ENCODE measurements at regions not wholly inside any gene's neighbourhood (a gene's known extent, or its start where the extent isn't known, plus 50 kb on each side); places are given as distances from the start of the nearest gene placed in this dataset.

DNA sequence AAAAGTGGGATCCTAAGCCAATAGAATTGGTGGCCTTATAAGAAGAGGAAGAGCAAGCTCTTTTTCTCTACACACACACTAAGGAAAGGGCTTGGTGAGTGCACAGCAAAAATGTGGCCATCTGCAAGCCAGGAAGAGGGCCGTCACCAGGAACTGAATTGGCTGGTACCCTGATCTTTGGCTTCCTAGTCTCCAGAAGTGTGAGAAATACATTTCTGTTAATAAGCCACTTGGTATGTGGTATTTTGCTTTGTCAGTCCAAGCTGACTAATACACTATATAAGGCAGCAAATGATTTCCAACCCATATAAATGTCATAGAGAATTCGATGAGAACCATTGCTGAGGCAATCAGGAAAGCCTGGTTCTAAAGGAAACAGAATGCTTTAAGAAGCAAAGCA lies 816.3 kb upstream of the SEMA6D start:
- TF ChIP-seq, protein P1, sequence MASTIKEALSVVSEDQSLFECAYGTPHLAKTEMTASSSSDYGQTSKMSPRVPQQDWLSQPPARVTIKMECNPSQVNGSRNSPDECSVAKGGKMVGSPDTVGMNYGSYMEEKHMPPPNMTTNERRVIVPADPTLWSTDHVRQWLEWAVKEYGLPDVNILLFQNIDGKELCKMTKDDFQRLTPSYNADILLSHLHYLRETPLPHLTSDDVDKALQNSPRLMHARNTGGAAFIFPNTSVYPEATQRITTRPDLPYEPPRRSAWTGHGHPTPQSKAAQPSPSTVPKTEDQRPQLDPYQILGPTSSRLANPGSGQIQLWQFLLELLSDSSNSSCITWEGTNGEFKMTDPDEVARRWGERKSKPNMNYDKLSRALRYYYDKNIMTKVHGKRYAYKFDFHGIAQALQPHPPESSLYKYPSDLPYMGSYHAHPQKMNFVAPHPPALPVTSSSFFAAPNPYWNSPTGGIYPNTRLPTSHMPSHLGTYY (CRISPR knock-in tag; IDR thresholded peaks at IDR 0.05): no peak
- TF ChIP-seq CBFB (CRISPR knock-in tag; IDR thresholded peaks at IDR 0.05; ENCODE audit: low read depth) (no peak), RORB (CRISPR knock-in tag; IDR thresholded peaks at IDR 0.05) (no peak), TCF7 (CRISPR knock-in tag; IDR thresholded peaks at IDR 0.05; ENCODE audit: low read depth) (no peak), CREB1 (CRISPR knock-in tag; IDR thresholded peaks at IDR 0.05) (no peak), ZNF263 (CRISPR knock-in tag; IDR thresholded peaks at IDR 0.05; ENCODE audit: low read depth) (no peak), NR2C2 (CRISPR knock-in tag; IDR thresholded peaks at IDR 0.05) (no peak), ZNF416 (CRISPR knock-in tag; IDR thresholded peaks at IDR 0.05) (no peak)
- TF ChIP-seq, protein P2, sequence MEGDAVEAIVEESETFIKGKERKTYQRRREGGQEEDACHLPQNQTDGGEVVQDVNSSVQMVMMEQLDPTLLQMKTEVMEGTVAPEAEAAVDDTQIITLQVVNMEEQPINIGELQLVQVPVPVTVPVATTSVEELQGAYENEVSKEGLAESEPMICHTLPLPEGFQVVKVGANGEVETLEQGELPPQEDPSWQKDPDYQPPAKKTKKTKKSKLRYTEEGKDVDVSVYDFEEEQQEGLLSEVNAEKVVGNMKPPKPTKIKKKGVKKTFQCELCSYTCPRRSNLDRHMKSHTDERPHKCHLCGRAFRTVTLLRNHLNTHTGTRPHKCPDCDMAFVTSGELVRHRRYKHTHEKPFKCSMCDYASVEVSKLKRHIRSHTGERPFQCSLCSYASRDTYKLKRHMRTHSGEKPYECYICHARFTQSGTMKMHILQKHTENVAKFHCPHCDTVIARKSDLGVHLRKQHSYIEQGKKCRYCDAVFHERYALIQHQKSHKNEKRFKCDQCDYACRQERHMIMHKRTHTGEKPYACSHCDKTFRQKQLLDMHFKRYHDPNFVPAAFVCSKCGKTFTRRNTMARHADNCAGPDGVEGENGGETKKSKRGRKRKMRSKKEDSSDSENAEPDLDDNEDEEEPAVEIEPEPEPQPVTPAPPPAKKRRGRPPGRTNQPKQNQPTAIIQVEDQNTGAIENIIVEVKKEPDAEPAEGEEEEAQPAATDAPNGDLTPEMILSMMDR (IDR thresholded peaks at IDR 0.05): no peak
- TF ChIP-seq, protein P3, sequence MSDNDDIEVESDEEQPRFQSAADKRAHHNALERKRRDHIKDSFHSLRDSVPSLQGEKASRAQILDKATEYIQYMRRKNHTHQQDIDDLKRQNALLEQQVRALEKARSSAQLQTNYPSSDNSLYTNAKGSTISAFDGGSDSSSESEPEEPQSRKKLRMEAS (CRISPR knock-in tag; IDR thresholded peaks at IDR 0.05): no peak
- TF ChIP-seq, protein P4, sequence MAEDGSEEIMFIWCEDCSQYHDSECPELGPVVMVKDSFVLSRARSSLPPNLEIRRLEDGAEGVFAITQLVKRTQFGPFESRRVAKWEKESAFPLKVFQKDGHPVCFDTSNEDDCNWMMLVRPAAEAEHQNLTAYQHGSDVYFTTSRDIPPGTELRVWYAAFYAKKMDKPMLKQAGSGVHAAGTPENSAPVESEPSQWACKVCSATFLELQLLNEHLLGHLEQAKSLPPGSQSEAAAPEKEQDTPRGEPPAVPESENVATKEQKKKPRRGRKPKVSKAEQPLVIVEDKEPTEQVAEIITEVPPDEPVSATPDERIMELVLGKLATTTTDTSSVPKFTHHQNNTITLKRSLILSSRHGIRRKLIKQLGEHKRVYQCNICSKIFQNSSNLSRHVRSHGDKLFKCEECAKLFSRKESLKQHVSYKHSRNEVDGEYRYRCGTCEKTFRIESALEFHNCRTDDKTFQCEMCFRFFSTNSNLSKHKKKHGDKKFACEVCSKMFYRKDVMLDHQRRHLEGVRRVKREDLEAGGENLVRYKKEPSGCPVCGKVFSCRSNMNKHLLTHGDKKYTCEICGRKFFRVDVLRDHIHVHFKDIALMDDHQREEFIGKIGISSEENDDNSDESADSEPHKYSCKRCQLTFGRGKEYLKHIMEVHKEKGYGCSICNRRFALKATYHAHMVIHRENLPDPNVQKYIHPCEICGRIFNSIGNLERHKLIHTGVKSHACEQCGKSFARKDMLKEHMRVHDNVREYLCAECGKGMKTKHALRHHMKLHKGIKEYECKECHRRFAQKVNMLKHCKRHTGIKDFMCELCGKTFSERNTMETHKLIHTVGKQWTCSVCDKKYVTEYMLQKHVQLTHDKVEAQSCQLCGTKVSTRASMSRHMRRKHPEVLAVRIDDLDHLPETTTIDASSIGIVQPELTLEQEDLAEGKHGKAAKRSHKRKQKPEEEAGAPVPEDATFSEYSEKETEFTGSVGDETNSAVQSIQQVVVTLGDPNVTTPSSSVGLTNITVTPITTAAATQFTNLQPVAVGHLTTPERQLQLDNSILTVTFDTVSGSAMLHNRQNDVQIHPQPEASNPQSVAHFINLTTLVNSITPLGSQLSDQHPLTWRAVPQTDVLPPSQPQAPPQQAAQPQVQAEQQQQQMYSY (CRISPR knock-in tag; IDR thresholded peaks at IDR 0.05): no peak
- TF ChIP-seq, protein P5, sequence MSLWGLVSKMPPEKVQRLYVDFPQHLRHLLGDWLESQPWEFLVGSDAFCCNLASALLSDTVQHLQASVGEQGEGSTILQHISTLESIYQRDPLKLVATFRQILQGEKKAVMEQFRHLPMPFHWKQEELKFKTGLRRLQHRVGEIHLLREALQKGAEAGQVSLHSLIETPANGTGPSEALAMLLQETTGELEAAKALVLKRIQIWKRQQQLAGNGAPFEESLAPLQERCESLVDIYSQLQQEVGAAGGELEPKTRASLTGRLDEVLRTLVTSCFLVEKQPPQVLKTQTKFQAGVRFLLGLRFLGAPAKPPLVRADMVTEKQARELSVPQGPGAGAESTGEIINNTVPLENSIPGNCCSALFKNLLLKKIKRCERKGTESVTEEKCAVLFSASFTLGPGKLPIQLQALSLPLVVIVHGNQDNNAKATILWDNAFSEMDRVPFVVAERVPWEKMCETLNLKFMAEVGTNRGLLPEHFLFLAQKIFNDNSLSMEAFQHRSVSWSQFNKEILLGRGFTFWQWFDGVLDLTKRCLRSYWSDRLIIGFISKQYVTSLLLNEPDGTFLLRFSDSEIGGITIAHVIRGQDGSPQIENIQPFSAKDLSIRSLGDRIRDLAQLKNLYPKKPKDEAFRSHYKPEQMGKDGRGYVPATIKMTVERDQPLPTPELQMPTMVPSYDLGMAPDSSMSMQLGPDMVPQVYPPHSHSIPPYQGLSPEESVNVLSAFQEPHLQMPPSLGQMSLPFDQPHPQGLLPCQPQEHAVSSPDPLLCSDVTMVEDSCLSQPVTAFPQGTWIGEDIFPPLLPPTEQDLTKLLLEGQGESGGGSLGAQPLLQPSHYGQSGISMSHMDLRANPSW (CRISPR knock-in tag; conservative IDR thresholded peaks at IDR 0.05; ENCODE audit: low read depth): no peak
- TF ChIP-seq, protein P6, sequence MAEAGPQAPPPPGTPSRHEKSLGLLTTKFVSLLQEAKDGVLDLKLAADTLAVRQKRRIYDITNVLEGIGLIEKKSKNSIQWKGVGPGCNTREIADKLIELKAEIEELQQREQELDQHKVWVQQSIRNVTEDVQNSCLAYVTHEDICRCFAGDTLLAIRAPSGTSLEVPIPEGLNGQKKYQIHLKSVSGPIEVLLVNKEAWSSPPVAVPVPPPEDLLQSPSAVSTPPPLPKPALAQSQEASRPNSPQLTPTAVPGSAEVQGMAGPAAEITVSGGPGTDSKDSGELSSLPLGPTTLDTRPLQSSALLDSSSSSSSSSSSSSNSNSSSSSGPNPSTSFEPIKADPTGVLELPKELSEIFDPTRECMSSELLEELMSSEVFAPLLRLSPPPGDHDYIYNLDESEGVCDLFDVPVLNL (CRISPR knock-in tag; IDR thresholded peaks at IDR 0.05; ENCODE audit: borderline replicate concordance, low read depth): no peak
- TF ChIP-seq, protein P7, sequence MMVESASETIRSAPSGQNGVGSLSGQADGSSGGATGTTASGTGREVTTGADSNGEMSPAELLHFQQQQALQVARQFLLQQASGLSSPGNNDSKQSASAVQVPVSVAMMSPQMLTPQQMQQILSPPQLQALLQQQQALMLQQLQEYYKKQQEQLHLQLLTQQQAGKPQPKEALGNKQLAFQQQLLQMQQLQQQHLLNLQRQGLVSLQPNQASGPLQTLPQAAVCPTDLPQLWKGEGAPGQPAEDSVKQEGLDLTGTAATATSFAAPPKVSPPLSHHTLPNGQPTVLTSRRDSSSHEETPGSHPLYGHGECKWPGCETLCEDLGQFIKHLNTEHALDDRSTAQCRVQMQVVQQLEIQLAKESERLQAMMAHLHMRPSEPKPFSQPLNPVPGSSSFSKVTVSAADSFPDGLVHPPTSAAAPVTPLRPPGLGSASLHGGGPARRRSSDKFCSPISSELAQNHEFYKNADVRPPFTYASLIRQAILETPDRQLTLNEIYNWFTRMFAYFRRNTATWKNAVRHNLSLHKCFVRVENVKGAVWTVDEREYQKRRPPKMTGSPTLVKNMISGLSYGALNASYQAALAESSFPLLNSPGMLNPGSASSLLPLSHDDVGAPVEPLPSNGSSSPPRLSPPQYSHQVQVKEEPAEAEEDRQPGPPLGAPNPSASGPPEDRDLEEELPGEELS (CRISPR knock-in tag; IDR thresholded peaks at IDR 0.05): no peak

Measured in WTC11 (cell line).